Type B pancreatic cell (in vitro differentiated cells): ENCODE measurements at regions not wholly inside any gene's neighbourhood (a gene's known extent, or its start where the extent isn't known, plus 50 kb on each side); places are given as distances from the start of the nearest gene placed in this dataset.

Experiments
- DNase-seq: peaks from one replicate; pipeline ENCODE4 v3.0.0; 2021; ENCODE audit warnings: mixed read lengths; ENCODE audit not compliant: unreplicated experiment; ENCODE audit errors: extremely low spot score
- H3K27ac Mint-ChIP-seq: 2 replicates; pipeline ENCODE4 v1.8.0; 2021; ENCODE audit warnings: mild to moderate bottlenecking, mixed read lengths
- H3K27me3 Mint-ChIP-seq: 2 replicates; pipeline ENCODE4 v1.8.0; 2021; ENCODE audit warnings: mixed read lengths
- H3K36me3 Mint-ChIP-seq: 2 replicates; pipeline ENCODE4 v1.8.0; 2021; ENCODE audit warnings: mixed read lengths
- H3K4me1 Mint-ChIP-seq: one replicate; pipeline ENCODE4 v1.8.0; 2021; ENCODE audit warnings: mixed read lengths; ENCODE audit not compliant: unreplicated experiment
- H3K4me3 Mint-ChIP-seq: 2 replicates; pipeline ENCODE4 v1.8.0; 2021; ENCODE audit warnings: mild to moderate bottlenecking, mixed read lengths
- H3K9me3 Mint-ChIP-seq: 2 replicates; pipeline ENCODE4 v1.8.0; 2021; ENCODE audit warnings: mixed read lengths
- CTCF ChIP-seq: fragments of 200-600 bp; sonication (generic); conservative IDR thresholded peaks from 2 replicates; pipeline ENCODE4 v1.5.0; 2021; ENCODE audit warnings: antibody characterized with exemption, mild to moderate bottlenecking

- Mint-ChIP-seq H3K4me3 (no peak overlapping the region), H3K4me1 (peaks cover 10% of the 10 kb centered on the region), H3K27me3 (no peaks in the 10 kb centered on the region), H3K27ac (no peak overlapping the region), H3K36me3 (no peaks in the 10 kb centered on the region), H3K9me3 (peaks cover 4% of the 10 kb centered on the region)
- DNase-seq, result no peak
- no peak for TF ChIP-seq CTCF
Measured at GRCh38 chr2:234764372-234764771, 187.4 kb upstream of the SH3BP4 start.

GRCh38 chr2:234763002-234763873 is 188.6 kb upstream of the SH3BP4 start:
- no peaks in the 10 kb centered on the region for H3K27me3 Mint-ChIP-seq
- no peak overlapping the region for H3K4me3 Mint-ChIP-seq
- no peaks in the 10 kb centered on the region for H3K36me3 Mint-ChIP-seq
- no peak for DNase-seq
- no peak overlapping the region for H3K27ac Mint-ChIP-seq
- peaks cover 9% of the 10 kb centered on the region for H3K4me1 Mint-ChIP-seq
- TF ChIP-seq CTCF, result no peak
- H3K9me3 Mint-ChIP-seq, result peaks cover 4% of the 10 kb centered on the region

- no peak for TF ChIP-seq CTCF
- no peak overlapping the region for H3K27ac Mint-ChIP-seq
- H3K4me1 Mint-ChIP-seq, result peaks cover 9% of the 10 kb centered on the region
- no peak overlapping the region for H3K4me3 Mint-ChIP-seq
- DNase-seq, result no peak
- H3K9me3 Mint-ChIP-seq, result peaks cover 4% of the 10 kb centered on the region
- no peaks in the 10 kb centered on the region for H3K36me3 Mint-ChIP-seq
- no peaks in the 10 kb centered on the region for H3K27me3 Mint-ChIP-seq
Measured at GRCh38 chr2:234761910-234762309, 189.9 kb upstream of the SH3BP4 start.

GRCh38 chr2:234754126-234754525 is 197.7 kb upstream of the SH3BP4 start:
- TF ChIP-seq CTCF, result no peak
- Mint-ChIP-seq H3K9me3 (peaks cover 5% of the 10 kb centered on the region), H3K27me3 (no peaks in the 10 kb centered on the region), H3K4me3 (no peak overlapping the region), H3K27ac (no peak overlapping the region), H3K36me3 (no peaks in the 10 kb centered on the region), H3K4me1 (peaks cover 4% of the 10 kb centered on the region)
- DNase-seq, result no peak

GRCh38 chr2:234753701-234754100 is 198.1 kb upstream of the SH3BP4 start:
- Mint-ChIP-seq H3K4me1 (peaks cover 4% of the 10 kb centered on the region), H3K4me3 (no peak overlapping the region), H3K27ac (no peak overlapping the region), H3K27me3 (no peaks in the 10 kb centered on the region), H3K9me3 (peaks cover 5% of the 10 kb centered on the region), H3K36me3 (no peaks in the 10 kb centered on the region)
- TF ChIP-seq CTCF, result no peak
- DNase-seq, result no peak
